ENCODE measurements at regions not wholly inside any gene's neighbourhood (a gene's known extent, or its start where the extent isn't known, plus 50 kb on each side); places are given as distances from the start of the nearest gene placed in this dataset.

- TF ChIP-seq, protein P1, sequence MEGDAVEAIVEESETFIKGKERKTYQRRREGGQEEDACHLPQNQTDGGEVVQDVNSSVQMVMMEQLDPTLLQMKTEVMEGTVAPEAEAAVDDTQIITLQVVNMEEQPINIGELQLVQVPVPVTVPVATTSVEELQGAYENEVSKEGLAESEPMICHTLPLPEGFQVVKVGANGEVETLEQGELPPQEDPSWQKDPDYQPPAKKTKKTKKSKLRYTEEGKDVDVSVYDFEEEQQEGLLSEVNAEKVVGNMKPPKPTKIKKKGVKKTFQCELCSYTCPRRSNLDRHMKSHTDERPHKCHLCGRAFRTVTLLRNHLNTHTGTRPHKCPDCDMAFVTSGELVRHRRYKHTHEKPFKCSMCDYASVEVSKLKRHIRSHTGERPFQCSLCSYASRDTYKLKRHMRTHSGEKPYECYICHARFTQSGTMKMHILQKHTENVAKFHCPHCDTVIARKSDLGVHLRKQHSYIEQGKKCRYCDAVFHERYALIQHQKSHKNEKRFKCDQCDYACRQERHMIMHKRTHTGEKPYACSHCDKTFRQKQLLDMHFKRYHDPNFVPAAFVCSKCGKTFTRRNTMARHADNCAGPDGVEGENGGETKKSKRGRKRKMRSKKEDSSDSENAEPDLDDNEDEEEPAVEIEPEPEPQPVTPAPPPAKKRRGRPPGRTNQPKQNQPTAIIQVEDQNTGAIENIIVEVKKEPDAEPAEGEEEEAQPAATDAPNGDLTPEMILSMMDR (IDR thresholded peaks at IDR 0.05): no peak
- no peak for TF ChIP-seq POLR2A (IDR thresholded peaks at IDR 0.05)
Measured at GRCh38 chr2:121088251-121089165, 196.5 kb downstream of the TFCP2L1 start.
